ENCODE measurements at regions not wholly inside any gene's neighbourhood (a gene's known extent, or its start where the extent isn't known, plus 50 kb on each side); places are given as distances from the start of the nearest gene placed in this dataset.

- TF ChIP-seq TEAD4 (IDR thresholded peaks at IDR 0.05; ENCODE audit: borderline replicate concordance, insufficient read depth), result no peak
These were observed 96.5 kb upstream of the UBE2E2 start (continued) for GRCh38 chr3:23106666-23107065.

GRCh38 chr3:23107221-23107620 is 95.9 kb upstream of the UBE2E2 start:
- POLR2A ChIA-PET, result no interaction called here
- Histone ChIP-seq H3K27ac (ENCODE audit: low read depth in 2 of 2, low read length in 1 of 2) (no peak overlapping the region), H3K4me2 (no peak overlapping the region), H3K79me2 (ENCODE audit: insufficient read depth) (no peaks in the 10 kb centered on the region), H4K20me1 (ENCODE audit: insufficient read depth) (no peaks in the 10 kb centered on the region), H3K27me3 (ENCODE audit: insufficient read depth) (no peaks in the 10 kb centered on the region; the same call in 1 of the 2 replicates), H3K9me3 (no peaks in the 10 kb centered on the region), H3K36me3 (replicated peaks in 1 of 2; ENCODE audit: control insufficient read depth in 1 of 2, insufficient read depth in 2 of 2, low read length in 1 of 2) (no peaks in the 10 kb centered on the region), H2AFZ (ENCODE audit: low read depth) (no peak overlapping the region), H3K4me3 (ENCODE audit: low read depth in 2 of 2, low read length in 1 of 2) (no peak overlapping the region), H3F3A (replicated peaks; ENCODE audit: insufficient read depth) (no peaks in the 10 kb centered on the region), H3K9ac (no peak overlapping the region), H3K4me1 (ENCODE audit: control insufficient read depth in 1 of 2, insufficient read depth in 2 of 2, low read depth in 1 of 2, low read length in 1 of 2) (no peaks in the 10 kb centered on the region; a peak in 1 of 4 replicates), H3K9me2 (no peaks in the 10 kb centered on the region)
- TF ChIP-seq ELF1 (IDR thresholded peaks at IDR 0.05) (no peak), RCOR1 (IDR thresholded peaks at IDR 0.05; ENCODE audit: low read length) (no peak), MEF2A (IDR thresholded peaks at IDR 0.05; ENCODE audit: borderline replicate concordance, low read depth) (no peak), RFX5 (IDR thresholded peaks at IDR 0.05; ENCODE audit: low read length) (no peak), SIN3A (IDR thresholded peaks at IDR 0.05; ENCODE audit: borderline replicate concordance, low read depth, low read length) (no peak), NRF1 (IDR thresholded peaks at IDR 0.05; ENCODE audit: low read depth, low read length) (no peak)
- TF ChIP-seq, protein P1, sequence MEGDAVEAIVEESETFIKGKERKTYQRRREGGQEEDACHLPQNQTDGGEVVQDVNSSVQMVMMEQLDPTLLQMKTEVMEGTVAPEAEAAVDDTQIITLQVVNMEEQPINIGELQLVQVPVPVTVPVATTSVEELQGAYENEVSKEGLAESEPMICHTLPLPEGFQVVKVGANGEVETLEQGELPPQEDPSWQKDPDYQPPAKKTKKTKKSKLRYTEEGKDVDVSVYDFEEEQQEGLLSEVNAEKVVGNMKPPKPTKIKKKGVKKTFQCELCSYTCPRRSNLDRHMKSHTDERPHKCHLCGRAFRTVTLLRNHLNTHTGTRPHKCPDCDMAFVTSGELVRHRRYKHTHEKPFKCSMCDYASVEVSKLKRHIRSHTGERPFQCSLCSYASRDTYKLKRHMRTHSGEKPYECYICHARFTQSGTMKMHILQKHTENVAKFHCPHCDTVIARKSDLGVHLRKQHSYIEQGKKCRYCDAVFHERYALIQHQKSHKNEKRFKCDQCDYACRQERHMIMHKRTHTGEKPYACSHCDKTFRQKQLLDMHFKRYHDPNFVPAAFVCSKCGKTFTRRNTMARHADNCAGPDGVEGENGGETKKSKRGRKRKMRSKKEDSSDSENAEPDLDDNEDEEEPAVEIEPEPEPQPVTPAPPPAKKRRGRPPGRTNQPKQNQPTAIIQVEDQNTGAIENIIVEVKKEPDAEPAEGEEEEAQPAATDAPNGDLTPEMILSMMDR (IDR thresholded peaks at IDR 0.05), result no peak
- TF ChIP-seq, protein P2, sequence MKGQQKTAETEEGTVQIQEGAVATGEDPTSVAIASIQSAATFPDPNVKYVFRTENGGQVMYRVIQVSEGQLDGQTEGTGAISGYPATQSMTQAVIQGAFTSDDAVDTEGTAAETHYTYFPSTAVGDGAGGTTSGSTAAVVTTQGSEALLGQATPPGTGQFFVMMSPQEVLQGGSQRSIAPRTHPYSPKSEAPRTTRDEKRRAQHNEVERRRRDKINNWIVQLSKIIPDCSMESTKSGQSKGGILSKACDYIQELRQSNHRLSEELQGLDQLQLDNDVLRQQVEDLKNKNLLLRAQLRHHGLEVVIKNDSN (IDR thresholded peaks at IDR 0.05; ENCODE audit: borderline replicate concordance, low read depth), result no peak
- TF ChIP-seq, protein P3, sequence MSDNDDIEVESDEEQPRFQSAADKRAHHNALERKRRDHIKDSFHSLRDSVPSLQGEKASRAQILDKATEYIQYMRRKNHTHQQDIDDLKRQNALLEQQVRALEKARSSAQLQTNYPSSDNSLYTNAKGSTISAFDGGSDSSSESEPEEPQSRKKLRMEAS (IDR thresholded peaks at IDR 0.05; ENCODE audit: low read depth), result no peak
- CTCF ChIA-PET, result no interaction called here
- DNase-seq, result no peak

DNA sequence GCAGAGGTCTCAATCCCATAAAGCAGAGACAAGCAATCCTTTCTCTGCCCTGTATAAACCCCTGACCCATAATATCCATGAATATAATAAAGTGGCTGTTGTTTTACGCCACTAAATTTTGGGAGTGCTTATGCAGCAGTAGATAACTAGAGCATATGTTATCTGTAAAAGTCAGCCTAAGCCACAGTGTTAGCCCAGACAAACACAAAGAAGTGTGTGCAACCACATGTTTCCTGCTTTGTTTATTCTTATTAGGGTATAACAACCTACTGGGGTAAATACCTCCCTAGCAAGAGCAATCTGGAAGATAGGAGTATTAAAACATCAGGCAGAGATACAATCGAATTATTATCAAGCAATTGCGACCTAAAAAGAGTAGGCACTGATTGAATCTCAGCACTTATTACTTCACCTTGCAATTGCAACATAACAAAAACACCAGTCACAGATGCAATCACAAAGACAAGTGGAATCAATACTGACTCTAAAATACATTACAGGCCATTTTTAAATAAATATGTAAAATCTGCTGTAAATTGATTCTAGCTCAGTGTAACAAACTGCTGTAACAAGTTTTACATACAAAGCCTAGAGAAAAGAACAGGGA is 94.6 kb upstream of the UBE2E2 start:
- Histone ChIP-seq H3K4me2 (no peak overlapping the region), H3K36me3 (replicated peaks in 1 of 2; ENCODE audit: control insufficient read depth in 1 of 2, insufficient read depth in 2 of 2, low read length in 1 of 2) (no peaks in the 10 kb centered on the region), H3K9me3 (no peaks in the 10 kb centered on the region), H3K9me2 (no peaks in the 10 kb centered on the region), H3K79me2 (ENCODE audit: insufficient read depth) (no peaks in the 10 kb centered on the region), H3K27me3 (ENCODE audit: insufficient read depth) (no peaks in the 10 kb centered on the region; the same call in 1 of the 2 replicates), H2AFZ (ENCODE audit: low read depth) (no peak overlapping the region), H4K20me1 (ENCODE audit: insufficient read depth) (no peaks in the 10 kb centered on the region), H3K27ac (ENCODE audit: low read depth in 2 of 2, low read length in 1 of 2) (no peak overlapping the region), H3K4me3 (ENCODE audit: low read depth in 2 of 2, low read length in 1 of 2) (no peak overlapping the region), H3K4me1 (ENCODE audit: control insufficient read depth in 1 of 2, insufficient read depth in 2 of 2, low read depth in 1 of 2, low read length in 1 of 2) (peaks cover 0 to 6% of the 10 kb centered on the region in 2 experiments; a peak in 1 of 4 replicates), H3K9ac (no peak overlapping the region), H3F3A (replicated peaks; ENCODE audit: insufficient read depth) (no peaks in the 10 kb centered on the region)
- no peak for DNase-seq
- POLR2A ChIA-PET, result no interaction called here
- TF ChIP-seq REST (IDR thresholded peaks at IDR 0.05; ENCODE audit: low read depth, low read length) (no peak), JUND (IDR thresholded peaks at IDR 0.05) (no peak), GATA2 (CRISPR knock-in tag; IDR thresholded peaks at IDR 0.05) (no peak), FOXM1 (IDR thresholded peaks at IDR 0.05; ENCODE audit: low read depth) (no peak), SIN3A (IDR thresholded peaks at IDR 0.05; ENCODE audit: borderline replicate concordance, low read depth, low read length) (no peak), POLR2AphosphoS5 (IDR thresholded peaks at IDR 0.05; ENCODE audit: low read depth, low read length) (no peak), RXRA (IDR thresholded peaks at IDR 0.05; ENCODE audit: borderline replicate concordance, low read depth) (no peak), TCF12 (IDR thresholded peaks at IDR 0.05) (no peak), RCOR1 (IDR thresholded peaks at IDR 0.05; ENCODE audit: low read length) (no peak), TAF1 (IDR thresholded peaks at IDR 0.05; ENCODE audit: borderline replicate concordance, low read depth, low read length) (no peak), MXI1 (IDR thresholded peaks at IDR 0.05; ENCODE audit: low read depth, low read length) (no peak), RFX5 (IDR thresholded peaks at IDR 0.05; ENCODE audit: low read length) (no peak)
- TF ChIP-seq, protein P2 (IDR thresholded peaks at IDR 0.05; ENCODE audit: borderline replicate concordance, low read depth), result no peak
- CTCF ChIA-PET, result no interaction called here
- 45% methylated on average over 3 of the region's 3 CpGs for WGBS (ENCODE audit: low lambda C conversion rate)

All from SK-N-SH (cell line).